Putamen (tissue), 1 donor: ENCODE measurements at regions not wholly inside any gene's neighbourhood (a gene's known extent, or its start where the extent isn't known, plus 50 kb on each side); places are given as distances from the start of the nearest gene placed in this dataset.

Experiments used
- DNase-seq: peaks from one replicate; pipeline ENCODE4 v3.0.0-alpha.2; 2016; ENCODE audit warnings: low spot score

DNA sequence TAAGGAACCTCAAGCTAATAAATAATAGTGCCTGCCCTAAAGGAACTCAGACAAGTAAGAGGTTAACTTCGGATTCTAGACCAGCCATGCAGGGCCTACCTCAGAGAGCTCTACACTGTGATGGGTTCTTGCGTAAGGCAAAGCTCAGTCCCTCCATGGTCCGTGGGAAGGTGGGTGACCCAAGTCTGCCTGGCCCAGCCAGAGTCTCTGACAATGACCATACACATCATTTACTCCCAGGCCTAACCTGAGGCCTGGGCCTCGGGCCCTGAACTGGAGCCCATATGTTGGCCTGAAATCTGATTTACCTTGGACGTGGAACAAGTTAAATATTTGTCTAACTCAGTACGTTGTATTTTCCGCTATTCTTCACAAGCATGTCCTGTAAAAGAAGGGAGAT, 55.1 kb downstream of the TMEM174 start:
- DNase-seq = no peak
